Body of pancreas (tissue), 4 donors: ENCODE measurements at regions not wholly inside any gene's neighbourhood (a gene's known extent, or its start where the extent isn't known, plus 50 kb on each side); places are given as distances from the start of the nearest gene placed in this dataset.

ENCODE experiments used
- POLR2A ChIP-seq, 3 donors: fragments of 450-650 bp; IDR thresholded peaks; one replicate each; pipeline ENCODE4 v1.6.1; 2016; ENCODE audit warnings: antibody characterized with exemption in 3 of 3, mild to moderate bottlenecking in 2 of 3
- TF ChIP-seq, protein P1 (sequence below), 7 experiments: fragments of 450-650 bp in 4 of 7; fragments of 200-600 bp in 3 of 7; sonication (generic) in 3 of 7; IDR thresholded peaks; one replicate each; pipeline ENCODE4 v1.5.1; 2016 to 2019; ENCODE audit warnings: antibody characterized with exemption in 7 of 7

DNA sequence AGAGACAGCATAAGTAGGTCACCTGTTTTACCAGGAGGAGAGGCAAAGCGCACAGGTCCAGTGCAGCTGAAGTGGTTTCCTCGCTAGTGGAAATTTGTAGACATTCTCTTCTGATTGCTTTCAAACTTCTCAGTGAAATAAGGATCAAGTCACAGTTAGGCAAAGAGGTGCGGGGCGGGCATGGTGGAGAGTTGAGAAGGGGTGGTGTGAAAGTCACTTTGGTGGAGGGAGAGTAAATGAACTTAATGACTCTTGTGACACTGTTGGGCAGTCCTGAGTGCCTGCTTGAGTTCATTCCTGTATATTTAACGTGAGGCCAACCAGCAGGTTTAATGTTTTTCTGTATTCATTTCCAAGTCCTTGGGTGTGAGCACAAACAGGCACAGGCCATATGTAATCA lies 235.6 kb downstream of the TRIML1 start:
- no peak for TF ChIP-seq POLR2A (IDR thresholded peaks at IDR 0.05)
- TF ChIP-seq, protein P1, sequence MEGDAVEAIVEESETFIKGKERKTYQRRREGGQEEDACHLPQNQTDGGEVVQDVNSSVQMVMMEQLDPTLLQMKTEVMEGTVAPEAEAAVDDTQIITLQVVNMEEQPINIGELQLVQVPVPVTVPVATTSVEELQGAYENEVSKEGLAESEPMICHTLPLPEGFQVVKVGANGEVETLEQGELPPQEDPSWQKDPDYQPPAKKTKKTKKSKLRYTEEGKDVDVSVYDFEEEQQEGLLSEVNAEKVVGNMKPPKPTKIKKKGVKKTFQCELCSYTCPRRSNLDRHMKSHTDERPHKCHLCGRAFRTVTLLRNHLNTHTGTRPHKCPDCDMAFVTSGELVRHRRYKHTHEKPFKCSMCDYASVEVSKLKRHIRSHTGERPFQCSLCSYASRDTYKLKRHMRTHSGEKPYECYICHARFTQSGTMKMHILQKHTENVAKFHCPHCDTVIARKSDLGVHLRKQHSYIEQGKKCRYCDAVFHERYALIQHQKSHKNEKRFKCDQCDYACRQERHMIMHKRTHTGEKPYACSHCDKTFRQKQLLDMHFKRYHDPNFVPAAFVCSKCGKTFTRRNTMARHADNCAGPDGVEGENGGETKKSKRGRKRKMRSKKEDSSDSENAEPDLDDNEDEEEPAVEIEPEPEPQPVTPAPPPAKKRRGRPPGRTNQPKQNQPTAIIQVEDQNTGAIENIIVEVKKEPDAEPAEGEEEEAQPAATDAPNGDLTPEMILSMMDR (IDR thresholded peaks at IDR 0.05), result no peak
